Left lung (tissue), 4 donors: ENCODE measurements at regions not wholly inside any gene's neighbourhood (a gene's known extent, or its start where the extent isn't known, plus 50 kb on each side); places are given as distances from the start of the nearest gene placed in this dataset.

Experiments
- ATAC-seq: fragments of 200-7000 bp; cut with Tn5 transposase; one replicate; pipeline ENCODE4 v1.9.1; 2020; ENCODE audit warnings: moderate library complexity
- DNase-seq, 4 donors: peaks; one replicate each; pipeline ENCODE4 v3.0.0-alpha.2; 2013 to 2020
- H3K27ac ChIP-seq, 2 donors: fragments of 200-600 bp; sonication (generic) in 1 of 2; one replicate each; pipeline versions ENCODE4 v1.5.0 to v1.8.0; 2020 to 2021
- H3K27me3 ChIP-seq, 2 donors: fragments of 200-600 bp; sonication (generic) in 1 of 2; one replicate each; pipeline versions ENCODE4 v1.5.0 to v1.8.0; 2020 to 2021
- H3K36me3 ChIP-seq, 2 donors: fragments of 200-600 bp; sonication (generic) in 1 of 2; one replicate each; pipeline versions ENCODE4 v1.5.0 to v1.8.0; 2020 to 2021
- H3K4me1 ChIP-seq, 2 donors: fragments of 200-600 bp; one replicate each; pipeline ENCODE4 v1.8.0; 2021
- H3K4me3 ChIP-seq, 2 donors: fragments of 200-600 bp; sonication (generic) in 1 of 2; one replicate each; pipeline versions ENCODE4 v1.5.0 to v1.8.0; 2020 to 2021; ENCODE audit warnings: mild to moderate bottlenecking in 1 of 2
- H3K9me3 ChIP-seq, 2 donors: fragments of 200-600 bp; sonication (generic) in 1 of 2; one replicate each; pipeline versions ENCODE4 v1.5.0 to v1.8.0; 2020 to 2021
- intact Hi-C, 2 donors: fragments of 100-400 bp; cut with DNase I; formaldehyde crosslinking; loops; one replicate each; pipeline versions ENCODE4 v1.11.2 to v1.14.2; 2022
- TF ChIP-seq, protein P1 (sequence below), 2 donors: fragments of 200-600 bp; sonication (generic) in 1 of 2; IDR thresholded peaks; one replicate each; pipeline versions ENCODE4 v1.5.0 to v1.8.0; 2021; ENCODE audit warnings: antibody characterized with exemption in 2 of 2
- donor health status: DM: no; HTN: yes; CAD: no.
- donor health status: DM: no; HTN: no; CAD: no.

DNA sequence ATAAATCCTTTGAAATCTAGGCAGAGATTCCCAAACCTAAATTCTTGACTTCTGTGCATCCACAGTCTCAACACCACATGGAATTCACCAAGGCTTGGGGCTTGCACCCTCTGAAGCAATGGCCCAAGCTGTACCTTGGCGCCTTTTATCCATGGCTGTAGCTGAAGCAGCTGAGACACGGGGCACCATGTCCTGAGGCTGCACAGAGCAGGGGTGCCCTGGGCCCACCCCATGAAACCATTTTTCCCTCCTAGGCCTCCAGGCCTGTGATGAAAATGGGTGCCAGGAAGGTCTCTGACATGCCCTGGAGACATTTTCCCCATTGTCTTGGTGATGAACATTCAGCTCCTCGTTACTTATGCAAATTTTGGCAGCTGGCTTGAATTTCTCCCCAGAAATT lies 158.6 kb upstream of the NUDT12 start:
- H3K9me3 ChIP-seq, result peaks cover 0 to 22% of the 10 kb centered on the region in 2 donors
- H3K36me3 ChIP-seq, result no peaks in the 10 kb centered on the region
- intact Hi-C loops, result no loop called here
- ATAC-seq, result no peak
- no peak overlapping the region for H3K27ac ChIP-seq
- TF ChIP-seq, protein P1, sequence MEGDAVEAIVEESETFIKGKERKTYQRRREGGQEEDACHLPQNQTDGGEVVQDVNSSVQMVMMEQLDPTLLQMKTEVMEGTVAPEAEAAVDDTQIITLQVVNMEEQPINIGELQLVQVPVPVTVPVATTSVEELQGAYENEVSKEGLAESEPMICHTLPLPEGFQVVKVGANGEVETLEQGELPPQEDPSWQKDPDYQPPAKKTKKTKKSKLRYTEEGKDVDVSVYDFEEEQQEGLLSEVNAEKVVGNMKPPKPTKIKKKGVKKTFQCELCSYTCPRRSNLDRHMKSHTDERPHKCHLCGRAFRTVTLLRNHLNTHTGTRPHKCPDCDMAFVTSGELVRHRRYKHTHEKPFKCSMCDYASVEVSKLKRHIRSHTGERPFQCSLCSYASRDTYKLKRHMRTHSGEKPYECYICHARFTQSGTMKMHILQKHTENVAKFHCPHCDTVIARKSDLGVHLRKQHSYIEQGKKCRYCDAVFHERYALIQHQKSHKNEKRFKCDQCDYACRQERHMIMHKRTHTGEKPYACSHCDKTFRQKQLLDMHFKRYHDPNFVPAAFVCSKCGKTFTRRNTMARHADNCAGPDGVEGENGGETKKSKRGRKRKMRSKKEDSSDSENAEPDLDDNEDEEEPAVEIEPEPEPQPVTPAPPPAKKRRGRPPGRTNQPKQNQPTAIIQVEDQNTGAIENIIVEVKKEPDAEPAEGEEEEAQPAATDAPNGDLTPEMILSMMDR (IDR thresholded peaks at IDR 0.05), result no peak
- DNase-seq, result no peak
- H3K27me3 ChIP-seq, result no peaks in the 10 kb centered on the region
- H3K4me1 ChIP-seq, result no peaks in the 10 kb centered on the region
- no peak overlapping the region for H3K4me3 ChIP-seq

DNA sequence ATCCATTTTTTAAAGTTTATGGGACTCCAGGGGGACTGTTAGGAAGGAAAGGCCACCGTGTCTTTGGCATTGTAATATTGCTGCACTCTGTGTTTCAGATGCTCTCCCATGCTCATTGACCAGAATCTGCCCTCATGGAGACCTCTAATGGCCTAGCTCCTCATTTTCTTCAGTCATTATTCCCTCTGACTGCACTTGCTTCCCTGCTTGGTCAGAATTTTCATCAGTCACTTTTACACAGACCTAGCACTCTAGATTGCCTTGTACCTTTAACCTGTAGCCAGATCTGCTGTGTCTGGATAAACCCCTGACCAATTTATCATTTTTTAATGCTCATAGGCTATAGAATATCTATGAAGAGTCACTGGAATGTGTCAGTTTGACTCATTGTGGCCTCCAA lies 155.5 kb upstream of the NUDT12 start:
- no peak overlapping the region for H3K4me3 ChIP-seq
- H3K4me1 ChIP-seq, result no peaks in the 10 kb centered on the region
- no peak for ATAC-seq
- TF ChIP-seq, protein P1 (IDR thresholded peaks at IDR 0.05), result no peak
- H3K36me3 ChIP-seq, result no peaks in the 10 kb centered on the region
- H3K27ac ChIP-seq, result no peak overlapping the region
- H3K27me3 ChIP-seq, result no peaks in the 10 kb centered on the region
- intact Hi-C loops, result no loop called here
- H3K9me3 ChIP-seq, result peaks cover 0 to 22% of the 10 kb centered on the region in 2 donors
- DNase-seq, result no peak

DNA sequence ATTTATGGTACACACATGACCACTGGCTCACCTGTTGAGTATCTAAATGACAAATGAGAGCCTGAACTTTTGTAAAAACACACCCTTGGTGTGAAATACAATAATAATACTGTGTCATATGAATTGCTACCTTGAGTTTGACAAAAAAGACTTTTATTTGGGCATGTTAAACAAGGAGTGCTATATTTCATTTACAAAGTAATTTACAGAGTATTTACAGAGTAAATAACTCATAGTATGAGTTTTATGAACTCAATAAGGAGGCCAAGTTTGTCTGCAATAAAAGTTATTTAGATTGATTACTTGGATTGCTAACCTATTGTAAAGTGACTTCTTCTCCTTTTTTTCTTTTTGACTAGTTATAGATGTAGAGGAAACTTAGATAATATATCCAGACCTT lies 146.0 kb upstream of the NUDT12 start:
- H3K4me3 ChIP-seq, result no peak overlapping the region
- H3K27me3 ChIP-seq, result no peaks in the 10 kb centered on the region
- no peak overlapping the region for H3K27ac ChIP-seq
- no peaks in the 10 kb centered on the region for H3K36me3 ChIP-seq
- intact Hi-C loops, result no loop called here
- no peaks in the 10 kb centered on the region for H3K4me1 ChIP-seq
- no peak for DNase-seq
- H3K9me3 ChIP-seq, result no peaks in the 10 kb centered on the region
- ATAC-seq, result no peak
- TF ChIP-seq, protein P1 (IDR thresholded peaks at IDR 0.05), result no peak

DNA sequence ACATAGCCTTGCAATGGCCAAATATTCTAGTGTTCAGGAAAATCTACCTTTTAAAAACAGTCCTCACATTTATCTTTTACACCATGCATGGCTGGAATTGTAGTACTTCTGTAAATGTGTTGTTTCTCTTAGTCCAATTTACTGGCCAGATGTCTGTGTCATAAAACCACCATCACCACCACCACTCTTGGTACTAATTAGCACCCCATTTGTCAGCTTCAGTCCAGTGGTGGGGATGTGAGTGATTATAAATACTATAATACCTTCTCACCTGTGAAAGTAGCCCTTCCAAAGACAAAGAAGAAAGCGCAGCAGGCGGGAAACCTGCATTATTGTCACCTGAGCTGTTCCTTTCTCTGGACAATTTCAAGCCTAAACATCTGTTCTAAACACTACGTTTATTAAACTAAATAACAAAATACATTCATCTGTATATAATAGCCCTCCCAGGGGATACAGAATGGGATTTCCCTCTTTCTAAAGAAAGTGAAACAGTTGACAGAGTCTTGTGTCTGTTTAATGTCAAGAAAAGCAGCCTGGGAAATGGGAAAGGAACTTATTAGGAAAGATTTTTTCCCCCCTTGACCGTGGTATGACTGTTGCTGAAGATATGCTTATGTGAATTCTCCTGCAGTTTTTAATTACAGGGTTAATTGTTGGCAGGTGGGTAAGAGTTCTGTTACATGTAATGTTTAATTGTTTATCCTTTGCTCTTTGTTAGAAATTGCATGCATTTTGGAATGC lies 144.5 kb upstream of the NUDT12 start:
- ATAC-seq, result no peak
- no peak overlapping the region for H3K27ac ChIP-seq
- H3K9me3 ChIP-seq, result no peaks in the 10 kb centered on the region
- H3K4me3 ChIP-seq, result no peak overlapping the region
- H3K36me3 ChIP-seq, result no peaks in the 10 kb centered on the region
- no peaks in the 10 kb centered on the region for H3K27me3 ChIP-seq
- no peak for DNase-seq
- H3K4me1 ChIP-seq, result no peaks in the 10 kb centered on the region
- intact Hi-C loops, result no loop called here
- TF ChIP-seq, protein P1 (IDR thresholded peaks at IDR 0.05), result no peak

DNA sequence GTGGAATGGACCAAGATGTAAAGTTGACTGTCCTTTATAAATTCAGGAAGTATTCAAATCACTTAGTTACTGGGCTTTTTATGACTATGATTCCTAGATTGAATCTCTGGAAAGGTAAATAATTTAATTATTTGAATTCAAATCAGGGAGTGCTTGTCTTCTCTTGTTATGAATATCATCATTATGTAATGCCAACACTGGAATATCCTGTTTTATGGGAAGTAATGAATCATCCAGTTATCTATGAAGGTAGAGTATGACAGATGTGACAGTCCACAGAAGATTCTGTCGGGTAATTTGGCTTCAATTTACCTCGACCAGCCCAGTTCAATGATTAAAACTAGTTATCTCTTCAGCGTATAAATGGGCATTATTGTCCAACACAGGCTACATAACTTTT lies 141.0 kb upstream of the NUDT12 start:
- H3K27me3 ChIP-seq, result no peaks in the 10 kb centered on the region
- intact Hi-C loops, result no loop called here
- DNase-seq (no peak), ATAC-seq (no peak)
- H3K4me3 ChIP-seq, result no peak overlapping the region
- no peaks in the 10 kb centered on the region for H3K36me3 ChIP-seq
- H3K9me3 ChIP-seq, result no peaks in the 10 kb centered on the region
- no peaks in the 10 kb centered on the region for H3K4me1 ChIP-seq
- TF ChIP-seq, protein P1 (IDR thresholded peaks at IDR 0.05), result no peak
- H3K27ac ChIP-seq, result no peak overlapping the region
